ENCODE measurements at regions not wholly inside any gene's neighbourhood (a gene's known extent, or its start where the extent isn't known, plus 50 kb on each side); places are given as distances from the start of the nearest gene placed in this dataset.
"Not testable (repeated sequence)": the region's sequence is repeated elsewhere in the genome, so short reads cannot be mapped to it uniquely, and the experiment has no call there.

GRCh38 chr4:154989511-154989910, 208.4 kb downstream of the RBM46 start:
- H3K36me3 ChIP-seq (ENCODE audit: control insufficient read depth, low read length), result no peaks in the 10 kb centered on the region
- H3K4me3 ChIP-seq (ENCODE audit: low read length), result no peak overlapping the region
- no peaks in the 10 kb centered on the region for H4K20me1 ChIP-seq (ENCODE audit: control insufficient read depth, insufficient read depth, low read depth, low read length)
- no peaks in the 10 kb centered on the region for H3K9me2 ChIP-seq (replicated peaks; ENCODE audit: control insufficient read depth, low read length)
- no peaks in the 10 kb centered on the region for H3F3A ChIP-seq (ENCODE audit: control insufficient read depth, insufficient read depth)
- H3K9me3 ChIP-seq (ENCODE audit: control insufficient read depth, insufficient read depth, low read length), result no peaks in the 10 kb centered on the region
- no peaks in the 10 kb centered on the region for H3K27me3 ChIP-seq (ENCODE audit: control insufficient read depth, low read length)
- no peak overlapping the region for H3K4me2 ChIP-seq (ENCODE audit: low read length)
- no peak for TF ChIP-seq CTCF (IDR thresholded peaks at IDR 0.05; ENCODE audit: low read depth, low read length, poor library complexity, severe bottlenecking)
- no peak for TF ChIP-seq EZH2phosphoT487 (IDR thresholded peaks at IDR 0.05; ENCODE audit: borderline replicate concordance, low read length)
- H3K4me1 ChIP-seq (ENCODE audit: control insufficient read depth, low read length), result no peaks in the 10 kb centered on the region
- no peaks in the 10 kb centered on the region for H3K79me2 ChIP-seq (ENCODE audit: control insufficient read depth, low read length)
- no peak overlapping the region for H3K27ac ChIP-seq (ENCODE audit: low read depth, low read length)

- H4K20me1 ChIP-seq (ENCODE audit: control insufficient read depth, insufficient read depth, low read depth, low read length); H3K27me3 ChIP-seq (ENCODE audit: control insufficient read depth, low read length); H3K27ac ChIP-seq (ENCODE audit: low read depth, low read length); H3K4me2 ChIP-seq (ENCODE audit: low read length); H3K36me3 ChIP-seq (ENCODE audit: control insufficient read depth, low read length); H3K79me2 ChIP-seq (ENCODE audit: control insufficient read depth, low read length); H3K4me3 ChIP-seq (ENCODE audit: low read length); H3F3A ChIP-seq (ENCODE audit: control insufficient read depth, insufficient read depth); H3K4me1 ChIP-seq (ENCODE audit: control insufficient read depth, low read length); H3K9me3 ChIP-seq (ENCODE audit: control insufficient read depth, insufficient read depth, low read length); H3K9me2 ChIP-seq (replicated peaks; ENCODE audit: control insufficient read depth, low read length): not testable (repeated sequence)
Observed at GRCh38 chr4:154997866-154998265, 210.6 kb upstream of the NPY2R start.

- H3K4me2 ChIP-seq (ENCODE audit: low read length), result no peak overlapping the region
- no peak overlapping the region for H3K4me3 ChIP-seq (ENCODE audit: low read length)
- no peaks in the 10 kb centered on the region for H4K20me1 ChIP-seq (ENCODE audit: control insufficient read depth, insufficient read depth, low read depth, low read length)
Observed at GRCh38 chr4:154998284-154998683, 210.2 kb upstream of the NPY2R start.

GRCh38 chr4:154998773-154999172, 209.7 kb upstream of the NPY2R start:
- Histone ChIP-seq H3K36me3 (ENCODE audit: control insufficient read depth, low read length) (no peaks in the 10 kb centered on the region), H4K20me1 (ENCODE audit: control insufficient read depth, insufficient read depth, low read depth, low read length) (no peaks in the 10 kb centered on the region), H3K27ac (ENCODE audit: low read depth, low read length) (no peak overlapping the region), H3K27me3 (ENCODE audit: control insufficient read depth, low read length) (no peaks in the 10 kb centered on the region), H3K9me2 (replicated peaks; ENCODE audit: control insufficient read depth, low read length) (no peaks in the 10 kb centered on the region), H3K9me3 (ENCODE audit: control insufficient read depth, insufficient read depth, low read length) (0 out of 2 replicates have a peak, but pooled peaks cover 2% of the 10 kb centered on the region), H3K79me2 (ENCODE audit: control insufficient read depth, low read length) (no peaks in the 10 kb centered on the region), H3K4me1 (ENCODE audit: control insufficient read depth, low read length) (no peaks in the 10 kb centered on the region), H3K4me3 (ENCODE audit: low read length) (no peak overlapping the region), H3F3A (ENCODE audit: control insufficient read depth, insufficient read depth) (no peaks in the 10 kb centered on the region), H3K4me2 (ENCODE audit: low read length) (no peak overlapping the region)
- TF ChIP-seq CTCF (IDR thresholded peaks at IDR 0.05; ENCODE audit: low read depth, low read length, poor library complexity, severe bottlenecking) (no peak), EZH2phosphoT487 (IDR thresholded peaks at IDR 0.05; ENCODE audit: borderline replicate concordance, low read length) (no peak)

More at GRCh38 chr4:154998284-154998683, 210.2 kb upstream of the NPY2R start:
- Histone ChIP-seq H3K27ac (ENCODE audit: low read depth, low read length) (no peak overlapping the region), H3K27me3 (ENCODE audit: control insufficient read depth, low read length) (no peaks in the 10 kb centered on the region), H3K9me2 (replicated peaks; ENCODE audit: control insufficient read depth, low read length) (no peaks in the 10 kb centered on the region), H3K4me1 (ENCODE audit: control insufficient read depth, low read length) (no peaks in the 10 kb centered on the region), H3K36me3 (ENCODE audit: control insufficient read depth, low read length) (no peaks in the 10 kb centered on the region), H3K79me2 (ENCODE audit: control insufficient read depth, low read length) (no peaks in the 10 kb centered on the region), H3F3A (ENCODE audit: control insufficient read depth, insufficient read depth) (no peaks in the 10 kb centered on the region), H3K9me3 (ENCODE audit: control insufficient read depth, insufficient read depth, low read length) (0 out of 2 replicates have a peak, but pooled peaks cover 2% of the 10 kb centered on the region)
- no peak for TF ChIP-seq CTCF (IDR thresholded peaks at IDR 0.05; ENCODE audit: low read depth, low read length, poor library complexity, severe bottlenecking)
- no peak for TF ChIP-seq EZH2phosphoT487 (IDR thresholded peaks at IDR 0.05; ENCODE audit: borderline replicate concordance, low read length)
